Uterus (tissue), 3 donors: ENCODE measurements at regions not wholly inside any gene's neighbourhood (a gene's known extent, or its start where the extent isn't known, plus 50 kb on each side); places are given as distances from the start of the nearest gene placed in this dataset.

ENCODE experiments used
- DNase-seq, 2 donors: peaks; one replicate each; pipeline ENCODE4 v3.0.0-alpha.2; 2019 to 2020
- H3K27ac ChIP-seq, 2 donors: fragments of 200-600 bp; sonication (generic); 1 replicate in 1 of 2; 2 replicates in 1 of 2; pipeline ENCODE4 v1.5.1; 2016 to 2018
- H3K27me3 ChIP-seq, 2 donors: fragments of 200-600 bp; sonication (generic); one replicate each; pipeline ENCODE4 v1.5.1; 2018 to 2019; ENCODE audit warnings: control low read depth in 1 of 2
- H3K36me3 ChIP-seq, 2 donors: fragments of 200-600 bp; sonication (generic); one replicate each; pipeline ENCODE4 v1.5.1; 2019; ENCODE audit warnings: control low read depth in 1 of 2
- H3K4me1 ChIP-seq, 2 donors: fragments of 200-600 bp; sonication (generic); one replicate each; pipeline ENCODE4 v1.5.1; 2018 to 2019; ENCODE audit warnings: control low read depth in 1 of 2
- H3K4me3 ChIP-seq, 2 donors: fragments of 200-600 bp; sonication (generic); 1 replicate in 1 of 2; 2 replicates in 1 of 2; pipeline ENCODE4 v1.5.1; 2018 to 2019; ENCODE audit warnings: mild to moderate bottlenecking in 1 of 2
- H3K9me3 ChIP-seq, 2 donors: fragments of 200-600 bp; sonication (generic); one replicate each; pipeline ENCODE4 v1.5.1; 2019; ENCODE audit warnings: control low read depth in 1 of 2
- CTCF ChIP-seq, 4 experiments: fragments of 200-600 bp in 2 of 4; fragments of 450-650 bp in 2 of 4; sonication (generic) in 2 of 4; IDR thresholded peaks; one replicate each; pipeline ENCODE4 v1.5.1; 2016 to 2019; ENCODE audit warnings: antibody characterized with exemption in 4 of 4, mild to moderate bottlenecking in 2 of 4, moderate library complexity in 1 of 4
- POLR2A ChIP-seq, 2 donors: fragments of 450-650 bp; IDR thresholded peaks; one replicate each; pipeline ENCODE4 v1.6.1; 2016; ENCODE audit warnings: antibody characterized with exemption in 2 of 2, mild to moderate bottlenecking in 1 of 2, moderate library complexity in 1 of 2
- intact Hi-C: fragments of 100-400 bp; cut with DNase I; formaldehyde crosslinking; loops from one replicate; pipeline ENCODE4 v1.15.1; 2023; ENCODE audit warnings: low total_unique reads
- donor health status: DM: yes; HTN: yes; CAD: no.

GRCh38 chr5:158618256-158618655 lies 481.5 kb downstream of the EBF1 start:
- intact Hi-C loops: no loop called here
- no peak overlapping the region for H3K4me3 ChIP-seq
- no peaks in the 10 kb centered on the region for H3K27me3 ChIP-seq
- TF ChIP-seq CTCF (IDR thresholded peaks at IDR 0.05) (no peak), POLR2A (IDR thresholded peaks at IDR 0.05) (no peak)
- no peak overlapping the region for H3K27ac ChIP-seq
- no peaks in the 10 kb centered on the region for H3K36me3 ChIP-seq
- H3K9me3 ChIP-seq: no peaks in the 10 kb centered on the region
- H3K4me1 ChIP-seq: no peaks in the 10 kb centered on the region
- DNase-seq: no peak

- Histone ChIP-seq H3K4me3 (no peak overlapping the region), H3K36me3 (no peaks in the 10 kb centered on the region), H3K9me3 (no peaks in the 10 kb centered on the region), H3K27me3 (no peaks in the 10 kb centered on the region), H3K27ac (no peak overlapping the region), H3K4me1 (no peaks in the 10 kb centered on the region)
- TF ChIP-seq CTCF (IDR thresholded peaks at IDR 0.05) (no peak), POLR2A (IDR thresholded peaks at IDR 0.05) (no peak)
- DNase-seq: no peak
- intact Hi-C loops: no loop called here
These were observed 483.0 kb downstream of the EBF1 start for GRCh38 chr5:158616707-158617106.

- DNase-seq: no peak
- no peaks in the 10 kb centered on the region for H3K27me3 ChIP-seq
- H3K9me3 ChIP-seq: no peaks in the 10 kb centered on the region
- no peak overlapping the region for H3K27ac ChIP-seq
- H3K4me1 ChIP-seq: no peaks in the 10 kb centered on the region
- H3K4me3 ChIP-seq: no peak overlapping the region
- TF ChIP-seq CTCF (IDR thresholded peaks at IDR 0.05) (no peak), POLR2A (IDR thresholded peaks at IDR 0.05) (no peak)
- intact Hi-C loops: no loop called here
- H3K36me3 ChIP-seq: no peaks in the 10 kb centered on the region
These were observed 484.8 kb downstream of the EBF1 start for GRCh38 chr5:158614951-158615350.

- DNase-seq: no peak
- Histone ChIP-seq H3K9me3 (no peaks in the 10 kb centered on the region), H3K27me3 (no peaks in the 10 kb centered on the region), H3K4me3 (no peak overlapping the region), H3K27ac (no peak overlapping the region), H3K4me1 (no peaks in the 10 kb centered on the region), H3K36me3 (no peaks in the 10 kb centered on the region)
- TF ChIP-seq POLR2A (IDR thresholded peaks at IDR 0.05): no peak
- no peak for TF ChIP-seq CTCF (IDR thresholded peaks at IDR 0.05)
- intact Hi-C loops: no loop called here
These were observed 488.1 kb downstream of the EBF1 start for GRCh38 chr5:158611581-158611980.

- DNase-seq: no peak
- no peaks in the 10 kb centered on the region for H3K4me1 ChIP-seq
- intact Hi-C loops: no loop called here
- TF ChIP-seq CTCF (IDR thresholded peaks at IDR 0.05) (no peak), POLR2A (IDR thresholded peaks at IDR 0.05) (no peak)
- no peak overlapping the region for H3K27ac ChIP-seq
- H3K36me3 ChIP-seq: no peaks in the 10 kb centered on the region
- H3K4me3 ChIP-seq: no peak overlapping the region
- H3K9me3 ChIP-seq: no peaks in the 10 kb centered on the region
- H3K27me3 ChIP-seq: no peaks in the 10 kb centered on the region
These were observed 489.7 kb downstream of the EBF1 start for GRCh38 chr5:158610051-158610415.
